T-cell (primary cell): ENCODE measurements at regions not wholly inside any gene's neighbourhood (a gene's known extent, or its start where the extent isn't known, plus 50 kb on each side); places are given as distances from the start of the nearest gene placed in this dataset.

Experiments used
- ATAC-seq, 4 experiments: fragments of 200-7000 bp in 3 of 4; fragments of 150-1000 bp in 1 of 4; cut with Tn5 transposase; replicated peaks in 1 of 4; 1 replicate in 3 of 4; 2 replicates in 1 of 4; pipeline ENCODE4 v1.10.0; 2021; ENCODE audit warnings: moderate library complexity in 3 of 4, mild to moderate bottlenecking in 2 of 4, moderate number of reproducible peaks in 1 of 4
- CTCF ChIA-PET, 2 donors: fragments of 300-600 bp; sonication (Branson Sonifier 250); formaldehyde crosslinking; loops; one replicate each; lab custom pipeline; 2022; ENCODE audit warnings: antibody characterized with exemption in 2 of 2; lab: Charles Lee
- POLR2A ChIA-PET, 2 donors: fragments of 300-600 bp; sonication (Branson Sonifier 250); formaldehyde crosslinking; loops; one replicate each; lab custom pipeline; 2022; ENCODE audit warnings: antibody characterized with exemption in 2 of 2; lab: Charles Lee
- DNase-seq, 35 experiments: peaks; one replicate each; pipeline versions ENCODE4 v3.0.0 to v3.0.0-alpha.2; 2013 to 2023
- H3K27ac ChIP-seq: one replicate; pipeline ENCODE4 v1.5.1; 2013; ENCODE audit warnings: low read length
- H3K27me3 ChIP-seq, 2 experiments: replicated peaks in 1 of 2; 1 replicate in 1 of 2; 2 replicates in 1 of 2; pipeline versions ENCODE4 v1.6.1 to v1.7.0; 2013; ENCODE audit warnings: low read length in 1 of 2, mixed read lengths in 1 of 2; ENCODE audit not compliant: control insufficient read depth in 2 of 2, insufficient read depth in 2 of 2; ENCODE audit errors: extremely low read depth in 1 of 2
- H3K36me3 ChIP-seq, 2 donors: 1 replicate in 1 of 2; 2 replicates in 1 of 2; pipeline versions ENCODE4 v1.6.1 to v1.7.0; 2013; ENCODE audit warnings: low read length in 1 of 2; ENCODE audit not compliant: control insufficient read depth in 2 of 2, insufficient read depth in 1 of 2; ENCODE audit errors: extremely low read depth in 1 of 2
- H3K4me1 ChIP-seq, 2 experiments: 1 replicate in 1 of 2; 2 replicates in 1 of 2; pipeline versions ENCODE4 v1.6.1 to v1.7.0; 2013; ENCODE audit warnings: low read length in 2 of 2, mixed read lengths in 1 of 2; ENCODE audit not compliant: insufficient read depth in 2 of 2, control insufficient read depth in 1 of 2; ENCODE audit errors: extremely low read depth in 1 of 2
- H3K4me3 ChIP-seq, 2 donors: 1 replicate in 1 of 2; 2 replicates in 1 of 2; pipeline versions ENCODE4 v1.5.1 to v1.7.0; 2013; ENCODE audit warnings: mild to moderate bottlenecking in 2 of 2, low read length in 1 of 2, moderate library complexity in 1 of 2; ENCODE audit not compliant: control insufficient read depth in 1 of 2; ENCODE audit errors: extremely low read depth in 1 of 2
- H3K9me3 ChIP-seq: 2 replicates; pipeline ENCODE4 v1.7.0; 2013
- H3K27ac Mint-ChIP-seq, 2 donors: one replicate each; pipeline ENCODE4 v1.8.0; 2020 to 2021; ENCODE audit warnings: mild to moderate bottlenecking in 2 of 2, mixed read lengths in 2 of 2
- H3K27me3 Mint-ChIP-seq, 2 donors: one replicate each; pipeline ENCODE4 v1.8.0; 2021 to 2022; ENCODE audit warnings: mixed read lengths in 2 of 2
- H3K36me3 Mint-ChIP-seq: one replicate; pipeline ENCODE4 v1.8.0; 2021; ENCODE audit warnings: mixed read lengths
- H3K4me1 Mint-ChIP-seq, 3 donors: one replicate each; pipeline ENCODE4 v1.8.0; 2020 to 2022; ENCODE audit warnings: mixed read lengths in 3 of 3, mild to moderate bottlenecking in 1 of 3
- H3K4me3 Mint-ChIP-seq, 3 donors: one replicate each; pipeline ENCODE4 v1.8.0; 2020 to 2022; ENCODE audit warnings: mild to moderate bottlenecking in 3 of 3, mixed read lengths in 3 of 3, moderate library complexity in 3 of 3
- H3K9me3 Mint-ChIP-seq, 3 donors: one replicate each; pipeline ENCODE4 v1.8.0; 2020 to 2022; ENCODE audit warnings: mixed read lengths in 3 of 3
- WGBS: methylation state at CpG from one replicate; pipeline ENCODE4 v1.1.5; 2013; ENCODE audit warnings: missing lambda C conversion rate; ENCODE audit not compliant: insufficient coverage; 5-methylcytosine and 5-hydroxymethylcytosine counted together

GRCh38 chr1:59094001-59094400 is 202.9 kb upstream of the FGGY start:
- CTCF ChIA-PET = no interaction called here
- peaks cover 0 to 4% (median 0%) of the 10 kb centered on the region in 3 donors for H3K9me3 Mint-ChIP-seq
- Histone ChIP-seq H3K4me3 (no peak overlapping the region), H3K36me3 (no peaks in the 10 kb centered on the region), H3K27ac (no peak overlapping the region), H3K4me1 (no peaks in the 10 kb centered on the region), H3K9me3 (no peaks in the 10 kb centered on the region), H3K27me3 (no peaks in the 10 kb centered on the region)
- POLR2A ChIA-PET = no interaction called here
- H3K4me3 Mint-ChIP-seq = no peak overlapping the region
- WGBS = 100% methylated on average over 3 of the region's 4 CpGs
- H3K4me1 Mint-ChIP-seq = no peaks in the 10 kb centered on the region
- no peak overlapping the region for H3K27ac Mint-ChIP-seq
- no peaks in the 10 kb centered on the region for H3K27me3 Mint-ChIP-seq
- DNase-seq (no peak), ATAC-seq (no peak)
- H3K36me3 Mint-ChIP-seq = no peaks in the 10 kb centered on the region

- no peak for ATAC-seq
- no peak overlapping the region for H3K27ac ChIP-seq
- no peak overlapping the region for H3K4me3 ChIP-seq
- no peaks in the 10 kb centered on the region for H3K27me3 ChIP-seq
- no peak overlapping the region for H3K4me3 Mint-ChIP-seq
- no peaks in the 10 kb centered on the region for H3K9me3 Mint-ChIP-seq
- no peaks in the 10 kb centered on the region for H3K9me3 ChIP-seq
- POLR2A ChIA-PET = no interaction called here
- no peaks in the 10 kb centered on the region for H3K4me1 Mint-ChIP-seq
- WGBS = 67% methylated on average over 1 of the region's 8 CpGs
- H3K27me3 Mint-ChIP-seq = no peaks in the 10 kb centered on the region
- no peak overlapping the region for H3K27ac Mint-ChIP-seq
- no peaks in the 10 kb centered on the region for H3K4me1 ChIP-seq
- H3K36me3 Mint-ChIP-seq = no peaks in the 10 kb centered on the region
- CTCF ChIA-PET = no interaction called here
- no peak for DNase-seq
- H3K36me3 ChIP-seq = no peaks in the 10 kb centered on the region
Measured at GRCh38 chr1:59096501-59096900, 200.4 kb upstream of the FGGY start.

GRCh38 chr1:59098655-59099054 is 198.2 kb upstream of the FGGY start:
- H3K27ac Mint-ChIP-seq = no peak overlapping the region
- Histone ChIP-seq H3K36me3 (no peaks in the 10 kb centered on the region), H3K9me3 (no peaks in the 10 kb centered on the region), H3K27me3 (no peaks in the 10 kb centered on the region), H3K4me3 (no peak overlapping the region), H3K27ac (no peak overlapping the region), H3K4me1 (no peaks in the 10 kb centered on the region)
- no peak for DNase-seq
- H3K9me3 Mint-ChIP-seq = no peaks in the 10 kb centered on the region
- no peaks in the 10 kb centered on the region for H3K27me3 Mint-ChIP-seq
- CTCF ChIA-PET = no interaction called here
- ATAC-seq = no peak
- H3K4me3 Mint-ChIP-seq = no peak overlapping the region
- 100% methylated on average over 1 of the region's 2 CpGs for WGBS
- POLR2A ChIA-PET = interaction anchor here in 1 of 2 donors (0.7 kb wide), 1 partner anchor 271 kb away, joined by 3 read pairs; no protein-coding TSS in a partner anchor
- no peaks in the 10 kb centered on the region for H3K36me3 Mint-ChIP-seq
- no peaks in the 10 kb centered on the region for H3K4me1 Mint-ChIP-seq

GRCh38 chr1:59100708-59101374 is 196.1 kb upstream of the FGGY start:
- WGBS = no CpG with 5 or more reads among the region's 1 CpG
- DNase-seq (no peak), ATAC-seq (no peak)
- Mint-ChIP-seq H3K36me3 (no peaks in the 10 kb centered on the region), H3K27ac (no peak overlapping the region), H3K4me3 (no peak overlapping the region), H3K4me1 (no peaks in the 10 kb centered on the region), H3K27me3 (no peaks in the 10 kb centered on the region), H3K9me3 (no peaks in the 10 kb centered on the region)
- ChIA-PET CTCF (no interaction called here), POLR2A (no interaction called here)
- Histone ChIP-seq H3K36me3 (no peaks in the 10 kb centered on the region), H3K9me3 (no peaks in the 10 kb centered on the region), H3K4me3 (no peak overlapping the region), H3K4me1 (no peaks in the 10 kb centered on the region), H3K27ac (no peak overlapping the region), H3K27me3 (no peaks in the 10 kb centered on the region)

GRCh38 chr1:59101518-59101917 is 195.4 kb upstream of the FGGY start:
- Histone ChIP-seq H3K36me3 (no peaks in the 10 kb centered on the region), H3K4me1 (no peaks in the 10 kb centered on the region), H3K27ac (no peak overlapping the region), H3K4me3 (no peak overlapping the region), H3K9me3 (no peaks in the 10 kb centered on the region), H3K27me3 (no peaks in the 10 kb centered on the region)
- ATAC-seq (no peak), DNase-seq (no peak)
- Mint-ChIP-seq H3K36me3 (no peaks in the 10 kb centered on the region), H3K4me3 (no peak overlapping the region), H3K9me3 (no peaks in the 10 kb centered on the region), H3K27ac (no peak overlapping the region), H3K4me1 (no peaks in the 10 kb centered on the region), H3K27me3 (no peaks in the 10 kb centered on the region)
- ChIA-PET POLR2A (no interaction called here), CTCF (no interaction called here)
- WGBS = no CpG with 5 or more reads among the region's 2 CpGs

- Mint-ChIP-seq H3K27me3 (no peaks in the 10 kb centered on the region), H3K27ac (no peak overlapping the region), H3K9me3 (no peaks in the 10 kb centered on the region), H3K4me3 (no peak overlapping the region), H3K4me1 (no peaks in the 10 kb centered on the region), H3K36me3 (no peaks in the 10 kb centered on the region)
- WGBS = no CpG with 5 or more reads among the region's 4 CpGs
- Histone ChIP-seq H3K36me3 (no peaks in the 10 kb centered on the region), H3K4me1 (no peaks in the 10 kb centered on the region), H3K27me3 (no peaks in the 10 kb centered on the region), H3K9me3 (no peaks in the 10 kb centered on the region), H3K4me3 (no peak overlapping the region), H3K27ac (no peak overlapping the region)
- POLR2A ChIA-PET = no interaction called here
- no peak for DNase-seq
- no peak for ATAC-seq
- CTCF ChIA-PET = no interaction called here
Measured at GRCh38 chr1:59103457-59103856, 193.4 kb upstream of the FGGY start.
